HEK293 (cell line): ENCODE measurements at regions not wholly inside any gene's neighbourhood (a gene's known extent, or its start where the extent isn't known, plus 50 kb on each side); places are given as distances from the start of the nearest gene placed in this dataset.

ENCODE experiments used
- CTCF ChIA-PET: fragments of 350-600 bp; formaldehyde crosslinking; extraction: SDS; loops from one replicate; lab custom pipeline; 2021; ENCODE audit warnings: antibody characterized with exemption; lab: Yijun Ruan, JAX
- POLR2A ChIA-PET: fragments of 300-600 bp; formaldehyde crosslinking; extraction: SDS; loops from one replicate; lab custom pipeline; 2020; ENCODE audit warnings: antibody characterized with exemption, inconsistent platforms; lab: Yijun Ruan, JAX
- H3K27ac ChIP-seq: fragments of 200-500 bp; sonication (Bioruptor generic); 2 replicates; pipeline ENCODE4 v1.5.1; 2014; ENCODE audit warnings: low read depth, low read length, control low read depth, inconsistent platforms; ENCODE audit errors: extremely low read depth
- H3K36me3 ChIP-seq, 2 experiments: fragments of 200-500 bp in 1 of 2; sonication (Bioruptor generic) in 1 of 2; 1 replicate in 1 of 2; 2 replicates in 1 of 2; pipeline ENCODE4 v1.5.1; 2014 to 2017; ENCODE audit warnings: inconsistent platforms in 2 of 2, low read length in 2 of 2; ENCODE audit not compliant: control insufficient read depth in 2 of 2, insufficient read depth in 1 of 2
- H3K4me1 ChIP-seq: fragments of 200-500 bp; sonication (Bioruptor generic); 2 replicates; pipeline ENCODE4 v1.5.1; 2014; ENCODE audit warnings: mild to moderate bottlenecking, low read length, inconsistent platforms; ENCODE audit not compliant: control insufficient read depth, insufficient read depth
- H3K4me3 ChIP-seq: 2 replicates; pipeline ENCODE4 v1.5.1; 2011; ENCODE audit warnings: low read depth, mild to moderate bottlenecking, control low read depth, low read length, moderate library complexity
- H3K9me3 ChIP-seq: fragments of 200-500 bp; sonication (Bioruptor generic); 2 replicates; pipeline ENCODE4 v1.5.1; 2014; ENCODE audit warnings: low read depth, low read length, inconsistent platforms; ENCODE audit not compliant: control insufficient read depth, insufficient read depth
- HOXA7 ChIP-seq: sonication (generic); formaldehyde crosslinking; IDR thresholded peaks from 2 replicates; pipeline ENCODE4 v1.8.1; 2022; ENCODE audit warnings: missing genetic modification reagents, borderline replicate concordance
- PRDM1 ChIP-seq: fragments of 450-650 bp; formaldehyde crosslinking; IDR thresholded peaks from 2 replicates; pipeline ENCODE4; 2016; ENCODE audit warnings: missing biosample characterization, missing genetic modification characterization
- REPIN1 ChIP-seq: fragments of 450-650 bp; formaldehyde crosslinking; IDR thresholded peaks from 2 replicates; pipeline ENCODE4 v1.5.1; 2017; ENCODE audit warnings: missing biosample characterization, missing genetic modification characterization, low read depth
- SP7 ChIP-seq: fragments of 450-650 bp; formaldehyde crosslinking; IDR thresholded peaks from 2 replicates; pipeline ENCODE4 v1.5.1; 2016; ENCODE audit warnings: missing biosample characterization, missing genetic modification characterization
- WT1 ChIP-seq: fragments of 450-650 bp; formaldehyde crosslinking; IDR thresholded peaks from 2 replicates; pipeline ENCODE4 v1.5.1; 2016; ENCODE audit warnings: missing biosample characterization, missing genetic modification characterization
- ZBTB1 ChIP-seq: fragments of 450-650 bp; formaldehyde crosslinking; IDR thresholded peaks from 2 replicates; pipeline ENCODE4 v1.5.1; 2016; ENCODE audit warnings: missing biosample characterization, missing genetic modification characterization
- ZIC2 ChIP-seq: fragments of 450-650 bp; formaldehyde crosslinking; IDR thresholded peaks from 2 replicates; pipeline ENCODE4 v1.5.1; 2016; ENCODE audit warnings: missing biosample characterization, missing genetic modification characterization
- ZNF138 ChIP-seq: fragments of 450-650 bp; formaldehyde crosslinking; IDR thresholded peaks from 2 replicates; pipeline ENCODE4 v1.5.1; 2016; ENCODE audit warnings: missing biosample characterization, missing genetic modification characterization, borderline replicate concordance
- ZNF239 ChIP-seq: fragments of 450-650 bp; formaldehyde crosslinking; IDR thresholded peaks from 2 replicates; pipeline ENCODE4 v1.5.1; 2016; ENCODE audit warnings: missing biosample characterization, missing genetic modification characterization
- ZNF274 ChIP-seq, 2 experiments: fragments of 200-500 bp in 1 of 2; fragments of 450-650 bp in 1 of 2; sonication (Bioruptor generic) in 1 of 2; formaldehyde crosslinking in 1 of 2; IDR thresholded peaks; 2 replicates each; pipeline versions ENCODE4 v1.5.1 to v1.6.1; 2014 to 2016; ENCODE audit warnings: borderline replicate concordance in 1 of 2, inconsistent platforms in 1 of 2, low read length in 1 of 2, missing biosample characterization in 1 of 2, missing genetic modification characterization in 1 of 2
- ZNF311 ChIP-seq: fragments of 450-650 bp; formaldehyde crosslinking; IDR thresholded peaks from 2 replicates; pipeline ENCODE4 v1.5.1; 2017; ENCODE audit warnings: missing biosample characterization, missing genetic modification characterization, borderline replicate concordance
- ZNF335 ChIP-seq: fragments of 450-650 bp; formaldehyde crosslinking; conservative IDR thresholded peaks from 2 replicates; pipeline ENCODE4 v1.5.1; 2016; ENCODE audit warnings: missing biosample characterization, missing genetic modification characterization
- ZNF530 ChIP-seq: fragments of 450-650 bp; formaldehyde crosslinking; IDR thresholded peaks from 2 replicates; pipeline ENCODE4 v1.5.1; 2016; ENCODE audit warnings: low read depth, missing biosample characterization, missing genetic modification characterization
- ZNF544 ChIP-seq: fragments of 450-650 bp; formaldehyde crosslinking; IDR thresholded peaks from 2 replicates; pipeline ENCODE4 v1.5.0; 2017; ENCODE audit warnings: missing biosample characterization, missing genetic modification characterization
- ZNF76 ChIP-seq: fragments of 450-650 bp; formaldehyde crosslinking; IDR thresholded peaks from 2 replicates; pipeline ENCODE4; 2016; ENCODE audit warnings: low read depth, missing biosample characterization, missing genetic modification characterization, borderline replicate concordance
- ZNF830 ChIP-seq: fragments of 450-650 bp; IDR thresholded peaks from 2 replicates; pipeline ENCODE4 v1.5.0; 2018; ENCODE audit warnings: missing biosample characterization, missing genetic modification characterization, low read depth, mild to moderate bottlenecking, moderate library complexity
- ZSCAN16 ChIP-seq: fragments of 450-650 bp; formaldehyde crosslinking; IDR thresholded peaks from 2 replicates; pipeline ENCODE4 v1.5.1; 2016; ENCODE audit warnings: missing biosample characterization, missing genetic modification characterization
- TF ChIP-seq, protein P1 (sequence below): fragments of 450-650 bp; formaldehyde crosslinking; IDR thresholded peaks from 2 replicates; pipeline ENCODE4 v1.5.1; 2016; ENCODE audit warnings: missing biosample characterization, missing genetic modification characterization
- TF ChIP-seq, protein P2 (sequence below): fragments of 450-650 bp; formaldehyde crosslinking; IDR thresholded peaks from 2 replicates; pipeline ENCODE4 v1.5.1; 2017; ENCODE audit warnings: missing biosample characterization, missing genetic modification characterization
- TF ChIP-seq, protein P3 (sequence below): fragments of 450-650 bp; formaldehyde crosslinking; IDR thresholded peaks from 2 replicates; pipeline ENCODE4; 2016; ENCODE audit warnings: missing biosample characterization, missing genetic modification characterization

DNA sequence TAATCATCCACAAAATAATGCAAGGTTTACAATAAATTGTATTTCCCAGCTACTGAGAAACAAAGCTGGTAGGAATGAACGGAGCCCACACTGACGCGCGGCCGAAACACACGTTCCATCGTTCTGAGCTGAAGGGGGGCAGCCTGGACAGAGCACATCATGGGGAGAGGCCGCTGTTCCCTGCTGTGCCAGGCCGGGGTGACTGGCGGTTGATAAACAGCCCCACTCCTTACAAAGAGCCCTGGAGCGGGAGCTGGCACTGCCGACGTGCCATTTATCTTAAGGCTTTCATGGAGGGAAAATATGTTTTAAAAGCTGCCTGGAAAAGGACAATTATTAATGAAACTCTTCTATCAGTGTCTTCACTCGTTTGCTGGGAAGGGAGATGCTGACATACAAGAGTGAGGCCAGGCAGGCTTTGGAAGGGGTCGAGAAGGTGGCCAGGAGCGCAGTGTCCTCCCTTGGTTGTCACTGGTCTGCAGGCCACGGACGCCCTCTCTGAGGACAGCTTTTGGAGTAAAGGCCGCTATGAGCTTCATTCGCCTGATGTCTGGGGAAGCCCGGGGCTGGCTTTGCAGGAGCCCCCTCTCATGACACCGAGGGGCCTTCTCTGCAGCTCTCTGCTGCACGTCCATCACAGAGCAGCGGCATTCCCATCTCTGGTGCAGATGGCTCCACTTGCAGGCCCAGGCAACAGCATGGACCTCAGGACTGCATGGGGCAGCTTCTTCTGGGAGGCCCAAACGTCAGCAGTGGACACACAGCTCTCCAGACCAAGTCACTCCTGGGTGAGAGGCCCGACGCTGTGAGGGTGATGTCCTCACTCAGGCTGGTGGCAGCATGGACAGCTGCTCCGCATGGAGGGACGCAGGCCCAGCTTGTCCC, 355.3 kb upstream of the SFSWAP start:
- no peak overlapping the region for H3K27ac ChIP-seq
- TF ChIP-seq ZNF138 (tag by site-specific recombination) = no peak
- no peak for TF ChIP-seq HOXA7 (CRISPR knock-in tag)
- TF ChIP-seq ZNF274 (IDR thresholded peaks at IDR 0.05; ENCODE audit: low read length) = no peak
- no peak for TF ChIP-seq ZNF274 (tag by site-specific recombination; IDR thresholded peaks at IDR 0.05; ENCODE audit: borderline replicate concordance)
- TF ChIP-seq, protein P1, sequence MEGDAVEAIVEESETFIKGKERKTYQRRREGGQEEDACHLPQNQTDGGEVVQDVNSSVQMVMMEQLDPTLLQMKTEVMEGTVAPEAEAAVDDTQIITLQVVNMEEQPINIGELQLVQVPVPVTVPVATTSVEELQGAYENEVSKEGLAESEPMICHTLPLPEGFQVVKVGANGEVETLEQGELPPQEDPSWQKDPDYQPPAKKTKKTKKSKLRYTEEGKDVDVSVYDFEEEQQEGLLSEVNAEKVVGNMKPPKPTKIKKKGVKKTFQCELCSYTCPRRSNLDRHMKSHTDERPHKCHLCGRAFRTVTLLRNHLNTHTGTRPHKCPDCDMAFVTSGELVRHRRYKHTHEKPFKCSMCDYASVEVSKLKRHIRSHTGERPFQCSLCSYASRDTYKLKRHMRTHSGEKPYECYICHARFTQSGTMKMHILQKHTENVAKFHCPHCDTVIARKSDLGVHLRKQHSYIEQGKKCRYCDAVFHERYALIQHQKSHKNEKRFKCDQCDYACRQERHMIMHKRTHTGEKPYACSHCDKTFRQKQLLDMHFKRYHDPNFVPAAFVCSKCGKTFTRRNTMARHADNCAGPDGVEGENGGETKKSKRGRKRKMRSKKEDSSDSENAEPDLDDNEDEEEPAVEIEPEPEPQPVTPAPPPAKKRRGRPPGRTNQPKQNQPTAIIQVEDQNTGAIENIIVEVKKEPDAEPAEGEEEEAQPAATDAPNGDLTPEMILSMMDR (tag by site-specific recombination) = no peak
- no peak for TF ChIP-seq ZNF335 (tag by site-specific recombination)
- TF ChIP-seq, protein P2, sequence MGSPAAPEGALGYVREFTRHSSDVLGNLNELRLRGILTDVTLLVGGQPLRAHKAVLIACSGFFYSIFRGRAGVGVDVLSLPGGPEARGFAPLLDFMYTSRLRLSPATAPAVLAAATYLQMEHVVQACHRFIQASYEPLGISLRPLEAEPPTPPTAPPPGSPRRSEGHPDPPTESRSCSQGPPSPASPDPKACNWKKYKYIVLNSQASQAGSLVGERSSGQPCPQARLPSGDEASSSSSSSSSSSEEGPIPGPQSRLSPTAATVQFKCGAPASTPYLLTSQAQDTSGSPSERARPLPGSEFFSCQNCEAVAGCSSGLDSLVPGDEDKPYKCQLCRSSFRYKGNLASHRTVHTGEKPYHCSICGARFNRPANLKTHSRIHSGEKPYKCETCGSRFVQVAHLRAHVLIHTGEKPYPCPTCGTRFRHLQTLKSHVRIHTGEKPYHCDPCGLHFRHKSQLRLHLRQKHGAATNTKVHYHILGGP (tag by site-specific recombination) = no peak
- TF ChIP-seq, protein P3, sequence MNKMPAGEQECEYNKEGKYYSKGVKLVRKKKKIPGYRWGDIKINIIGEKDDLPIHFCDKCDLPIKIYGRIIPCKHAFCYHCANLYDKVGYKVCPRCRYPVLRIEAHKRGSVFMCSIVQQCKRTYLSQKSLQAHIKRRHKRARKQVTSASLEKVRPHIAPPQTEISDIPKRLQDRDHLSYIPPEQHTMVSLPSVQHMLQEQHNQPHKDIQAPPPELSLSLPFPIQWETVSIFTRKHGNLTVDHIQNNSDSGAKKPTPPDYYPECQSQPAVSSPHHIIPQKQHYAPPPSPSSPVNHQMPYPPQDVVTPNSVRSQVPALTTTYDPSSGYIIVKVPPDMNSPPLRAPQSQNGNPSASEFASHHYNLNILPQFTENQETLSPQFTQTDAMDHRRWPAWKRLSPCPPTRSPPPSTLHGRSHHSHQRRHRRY (tag by site-specific recombination) = no peak
- no peak for TF ChIP-seq ZNF544
- no peak for TF ChIP-seq SP7 (tag by site-specific recombination)
- no peak for TF ChIP-seq ZNF76 (tag by site-specific recombination)
- ChIA-PET CTCF (no interaction called here), POLR2A (no interaction called here)
- no peak overlapping the region for H3K4me3 ChIP-seq
- H3K9me3 ChIP-seq = no peaks in the 10 kb centered on the region
- no peaks in the 10 kb centered on the region for H3K36me3 ChIP-seq
- no peaks in the 10 kb centered on the region for H3K4me1 ChIP-seq

DNA sequence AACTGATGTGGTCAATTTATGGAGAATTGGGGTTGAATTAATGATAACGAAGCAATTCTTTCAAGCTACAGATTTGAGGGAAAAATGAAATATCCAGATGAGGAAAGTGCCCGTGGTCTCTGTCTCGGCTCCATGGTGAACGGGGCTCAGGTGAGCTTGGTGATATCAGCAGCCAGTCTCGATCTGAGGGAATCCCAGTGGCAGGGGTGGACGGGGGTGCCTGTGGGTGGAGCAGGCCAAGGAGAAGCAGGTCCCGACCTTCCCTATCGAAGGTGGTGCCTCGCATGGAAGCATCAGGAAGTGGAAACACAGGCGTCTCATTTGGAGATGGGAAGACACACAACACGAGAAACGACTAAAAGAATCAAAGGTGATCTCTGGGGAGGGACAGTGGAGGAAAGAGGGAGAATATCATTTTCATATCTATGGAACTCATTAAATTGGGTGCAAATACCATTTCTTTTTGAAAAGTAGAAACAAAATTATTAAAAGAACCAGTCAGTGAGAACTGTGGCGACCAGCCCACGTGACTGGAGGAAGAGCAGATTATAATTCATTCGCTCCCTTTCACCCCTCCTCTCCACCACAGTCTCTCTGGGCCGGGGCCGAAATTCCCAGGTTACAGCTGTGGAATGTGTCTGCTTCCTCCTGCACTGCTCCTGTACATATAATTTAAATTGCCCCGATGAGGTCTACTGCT, 354.3 kb upstream of the SFSWAP start:
- Histone ChIP-seq H3K27ac (no peak overlapping the region), H3K9me3 (no peaks in the 10 kb centered on the region), H3K4me3 (no peak overlapping the region), H3K36me3 (no peaks in the 10 kb centered on the region), H3K4me1 (no peaks in the 10 kb centered on the region)
- POLR2A ChIA-PET = no interaction called here
- TF ChIP-seq REPIN1 (no peak), PRDM1 (tag by site-specific recombination) (no peak), ZNF311 (tag by site-specific recombination) (no peak), WT1 (tag by site-specific recombination) (no peak), ZIC2 (tag by site-specific recombination) (no peak), ZNF830 (tag by site-specific recombination) (no peak), ZBTB1 (tag by site-specific recombination) (no peak), ZNF530 (tag by site-specific recombination) (no peak), ZNF239 (no peak), ZSCAN16 (no peak)
- CTCF ChIA-PET = interaction anchor here (0.5 kb wide), 1 partner anchor 105 kb away, joined by 3 read pairs; no protein-coding TSS in a partner anchor
